ENCODE measurements at regions not wholly inside any gene's neighbourhood (a gene's known extent, or its start where the extent isn't known, plus 50 kb on each side); places are given as distances from the start of the nearest gene placed in this dataset.

DNA sequence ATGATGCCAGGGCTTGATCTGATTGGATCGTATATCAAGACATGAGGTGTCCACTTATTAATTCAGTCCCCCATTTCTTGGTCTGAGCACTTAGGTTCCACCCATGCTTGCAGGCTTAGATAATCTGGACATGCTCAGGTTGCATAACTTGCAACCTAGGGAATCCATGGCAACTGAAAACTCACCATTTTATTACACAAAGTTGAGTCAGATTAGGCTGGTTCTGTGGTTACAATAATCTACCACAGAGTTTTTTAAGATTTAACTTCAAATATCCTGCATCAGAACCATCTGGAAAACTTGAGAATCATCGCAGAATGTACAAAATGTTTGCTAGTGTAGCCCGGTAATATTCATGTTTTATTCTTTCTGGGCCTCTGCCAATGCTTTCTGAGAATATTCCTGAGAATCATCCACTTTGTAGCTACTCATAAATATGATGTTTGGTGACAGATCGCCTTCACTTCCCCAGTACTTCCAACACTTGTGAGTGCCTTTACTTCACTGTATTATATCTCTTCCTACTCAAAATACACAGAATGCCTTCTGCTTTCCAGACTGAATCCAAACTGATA is 707.2 kb upstream of the ADAMTS5 start:
- peak; percentile 16 for ATAC-seq
- no peak for TF ChIP-seq POLR2AphosphoS5 (IDR thresholded peaks at IDR 0.05)
- TF ChIP-seq EP300 (IDR thresholded peaks at IDR 0.05): no peak
- TF ChIP-seq CTCF (IDR thresholded peaks at IDR 0.05): no peak
- 71 to 83% methylated on average over 4 of the region's 4 CpGs for WGBS, 2 donors (ENCODE audit: low coverage in 1 of 2)

GRCh38 chr21:27673581-27673980 is 706.7 kb upstream of the ADAMTS5 start:
- no peak for ATAC-seq

More for the DNA sequence above, 707.2 kb upstream of the ADAMTS5 start:
- Histone ChIP-seq H3K27me3 (no peaks in the 10 kb centered on the region), H3K4me3 (no peak overlapping the region), H3K36me3 (no peaks in the 10 kb centered on the region), H3K4me1 (no peaks in the 10 kb centered on the region), H3K9me3 (no peaks in the 10 kb centered on the region), H3K27ac (no peak overlapping the region)

GRCh38 chr21:27671207-27671606 is 704.3 kb upstream of the ADAMTS5 start:
- no peaks in the 10 kb centered on the region for H3K27me3 ChIP-seq
- no peak for ATAC-seq
- TF ChIP-seq EP300 (IDR thresholded peaks at IDR 0.05) (no peak), CTCF (IDR thresholded peaks at IDR 0.05) (no peak), POLR2A (IDR thresholded peaks at IDR 0.05) (no peak), POLR2AphosphoS5 (IDR thresholded peaks at IDR 0.05) (no peak)
- no peaks in the 10 kb centered on the region for H3K36me3 ChIP-seq
- WGBS, 2 donors (ENCODE audit: low coverage in 1 of 2): 83 to 100% methylated on average over 1 of the region's 1 CpG
- no peaks in the 10 kb centered on the region for H3K4me1 ChIP-seq
- H3K9me3 ChIP-seq: no peaks in the 10 kb centered on the region
- H3K27ac ChIP-seq: no peak overlapping the region
- no peak overlapping the region for H3K4me3 ChIP-seq

More at GRCh38 chr21:27673581-27673980, 706.7 kb upstream of the ADAMTS5 start:
- H3K27ac ChIP-seq: no peak overlapping the region
- H3K4me3 ChIP-seq: no peak overlapping the region
- no peak for TF ChIP-seq POLR2A (IDR thresholded peaks at IDR 0.05)
- no peak for TF ChIP-seq CTCF (IDR thresholded peaks at IDR 0.05)
- no peak for TF ChIP-seq POLR2AphosphoS5 (IDR thresholded peaks at IDR 0.05)
- TF ChIP-seq EP300 (IDR thresholded peaks at IDR 0.05): no peak
- no peaks in the 10 kb centered on the region for H3K4me1 ChIP-seq
- no peaks in the 10 kb centered on the region for H3K27me3 ChIP-seq
- H3K36me3 ChIP-seq: no peaks in the 10 kb centered on the region
- H3K9me3 ChIP-seq: no peaks in the 10 kb centered on the region

- Histone ChIP-seq H3K27ac (no peak overlapping the region), H3K4me1 (no peaks in the 10 kb centered on the region), H3K4me3 (no peak overlapping the region), H3K9me3 (no peaks in the 10 kb centered on the region), H3K27me3 (no peaks in the 10 kb centered on the region), H3K36me3 (no peaks in the 10 kb centered on the region)
- ATAC-seq: no peak
- WGBS, 2 donors (ENCODE audit: low coverage in 1 of 2): 83 to 86% methylated on average over 2 of the region's 2 CpGs
- TF ChIP-seq CTCF (IDR thresholded peaks at IDR 0.05) (no peak), POLR2A (IDR thresholded peaks at IDR 0.05) (no peak), POLR2AphosphoS5 (IDR thresholded peaks at IDR 0.05) (no peak), EP300 (IDR thresholded peaks at IDR 0.05) (no peak)
Measured at GRCh38 chr21:27653481-27653880, 686.6 kb upstream of the ADAMTS5 start.

DNA sequence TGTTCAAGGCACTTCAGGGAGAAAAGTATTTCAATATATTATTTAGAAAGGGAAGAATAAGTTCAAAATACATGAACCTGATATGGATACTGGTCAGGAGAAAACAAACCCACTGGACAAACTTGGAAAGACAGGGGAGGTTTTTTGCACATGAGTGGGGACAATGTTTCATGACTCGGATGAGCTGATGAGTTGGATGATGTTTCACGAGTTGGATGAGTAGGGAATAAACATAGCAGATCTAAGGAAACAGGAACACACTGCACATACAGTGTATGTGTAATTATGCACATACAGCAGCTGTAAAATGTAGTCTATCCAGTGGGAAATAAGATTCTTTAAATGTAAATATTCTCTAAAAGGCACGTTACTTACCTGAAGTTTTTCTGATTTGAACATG is 682.9 kb upstream of the ADAMTS5 start:
- no peaks in the 10 kb centered on the region for H3K27me3 ChIP-seq
- no peaks in the 10 kb centered on the region for H3K9me3 ChIP-seq
- no peak for ATAC-seq
- H3K36me3 ChIP-seq: no peaks in the 10 kb centered on the region
- H3K4me3 ChIP-seq: no peak overlapping the region
- TF ChIP-seq EP300 (IDR thresholded peaks at IDR 0.05) (no peak), POLR2AphosphoS5 (IDR thresholded peaks at IDR 0.05) (no peak), CTCF (IDR thresholded peaks at IDR 0.05) (no peak), POLR2A (IDR thresholded peaks at IDR 0.05) (no peak)
- H3K4me1 ChIP-seq: no peaks in the 10 kb centered on the region
- 73 to 89% methylated on average over 3 of the region's 3 CpGs for WGBS, 2 donors (ENCODE audit: low coverage in 1 of 2)
- no peak overlapping the region for H3K27ac ChIP-seq
